ENCODE measurements at regions not wholly inside any gene's neighbourhood (a gene's known extent, or its start where the extent isn't known, plus 50 kb on each side); places are given as distances from the start of the nearest gene placed in this dataset.

GRCh38 chr6:44528716-44529115, 141.2 kb downstream of the CDC5L start:
- no peaks in the 10 kb centered on the region for H3K4me1 ChIP-seq
- 98% methylated on average over 2 of the region's 2 CpGs for WGBS
- no peak overlapping the region for H3K4me3 ChIP-seq
- no peaks in the 10 kb centered on the region for H3K9me3 ChIP-seq
- H3K27me3 ChIP-seq, result peaks cover 13% of the 10 kb centered on the region
- DNase-seq (ENCODE audit: low spot score in 2 of 2), result no peak
- no peaks in the 10 kb centered on the region for H3K36me3 ChIP-seq
- no peak overlapping the region for H3K27ac ChIP-seq
- TF ChIP-seq EP300 (IDR thresholded peaks at IDR 0.05), result no peak
- TF ChIP-seq CTCF (IDR thresholded peaks at IDR 0.05), result no peak
- no peak for TF ChIP-seq POLR2AphosphoS5 (IDR thresholded peaks at IDR 0.05)
- no peak for TF ChIP-seq POLR2A (IDR thresholded peaks at IDR 0.05)

DNA sequence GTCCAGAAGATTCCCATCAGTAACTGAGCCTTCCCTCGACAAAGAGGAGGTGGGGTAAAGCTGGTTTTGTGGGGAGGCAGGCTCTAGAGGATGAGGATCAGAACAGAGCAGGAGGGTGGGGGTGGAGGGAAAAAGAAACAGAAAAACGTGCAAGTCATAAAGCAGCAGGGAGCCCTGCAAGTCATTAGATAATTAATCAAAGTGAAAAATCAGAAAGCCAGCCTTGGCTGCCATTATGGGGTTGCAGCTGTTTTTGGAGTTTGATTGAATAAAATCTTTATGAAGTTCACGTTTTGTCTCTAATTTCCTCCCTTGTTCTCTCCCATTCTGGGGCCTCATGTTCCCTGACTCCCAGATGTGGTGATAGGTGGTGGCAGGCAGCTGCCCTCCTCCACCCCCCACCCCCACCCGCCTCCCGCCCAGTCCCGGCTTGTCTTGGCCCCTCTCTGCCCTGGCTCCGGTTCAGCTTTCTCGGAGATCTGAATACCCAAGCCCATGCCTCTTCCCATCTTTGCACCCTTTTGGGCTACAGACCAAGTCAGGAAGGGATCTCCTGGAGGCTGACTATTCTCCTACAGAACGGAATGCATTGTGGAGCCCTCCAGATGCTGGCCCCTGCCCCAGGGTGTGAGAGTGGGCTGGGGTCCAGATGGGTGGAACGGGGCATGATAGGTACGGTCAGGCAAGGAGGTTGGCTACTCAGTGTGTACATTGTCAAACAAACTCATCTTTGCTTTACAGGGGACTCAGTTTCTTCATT, 141.8 kb downstream of the CDC5L start:
- TF ChIP-seq EP300 (IDR thresholded peaks at IDR 0.05) (no peak), POLR2AphosphoS5 (IDR thresholded peaks at IDR 0.05) (no peak), POLR2A (IDR thresholded peaks at IDR 0.05) (no peak), CTCF (IDR thresholded peaks at IDR 0.05) (no peak)
- H3K9me3 ChIP-seq, result no peaks in the 10 kb centered on the region
- H3K4me1 ChIP-seq, result no peaks in the 10 kb centered on the region
- H3K4me3 ChIP-seq, result no peak overlapping the region
- no peaks in the 10 kb centered on the region for H3K36me3 ChIP-seq
- H3K27me3 ChIP-seq, result peaks cover 13% of the 10 kb centered on the region
- 26% methylated on average over 11 of the region's 11 CpGs for WGBS
- no peak for DNase-seq (ENCODE audit: low spot score in 2 of 2)
- H3K27ac ChIP-seq, result no peak overlapping the region

GRCh38 chr6:44530209-44530909, 142.9 kb downstream of the CDC5L start:
- H3K4me3 ChIP-seq, result no peak overlapping the region
- H3K27me3 ChIP-seq, result peaks cover 13% of the 10 kb centered on the region
- WGBS, result 95% methylated on average over 6 of the region's 8 CpGs
- H3K36me3 ChIP-seq, result no peaks in the 10 kb centered on the region
- no peaks in the 10 kb centered on the region for H3K9me3 ChIP-seq
- no peaks in the 10 kb centered on the region for H3K4me1 ChIP-seq
- no peak for TF ChIP-seq POLR2A (IDR thresholded peaks at IDR 0.05)
- no peak for TF ChIP-seq POLR2AphosphoS5 (IDR thresholded peaks at IDR 0.05)
- TF ChIP-seq CTCF (IDR thresholded peaks at IDR 0.05), result no peak
- no peak for TF ChIP-seq EP300 (IDR thresholded peaks at IDR 0.05)
- no peak for DNase-seq (ENCODE audit: low spot score in 2 of 2)
- no peak overlapping the region for H3K27ac ChIP-seq

- H3K9me3 ChIP-seq, result no peaks in the 10 kb centered on the region
- H3K4me3 ChIP-seq, result no peak overlapping the region
- no peaks in the 10 kb centered on the region for H3K4me1 ChIP-seq
- no peaks in the 10 kb centered on the region for H3K36me3 ChIP-seq
- no peak for DNase-seq (ENCODE audit: low spot score in 2 of 2)
- peaks cover 13% of the 10 kb centered on the region for H3K27me3 ChIP-seq
- no peak for TF ChIP-seq EP300 (IDR thresholded peaks at IDR 0.05)
- TF ChIP-seq POLR2A (IDR thresholded peaks at IDR 0.05), result no peak
- TF ChIP-seq POLR2AphosphoS5 (IDR thresholded peaks at IDR 0.05), result no peak
- no peak for TF ChIP-seq CTCF (IDR thresholded peaks at IDR 0.05)
- no peak overlapping the region for H3K27ac ChIP-seq
- 95% methylated on average over 3 of the region's 3 CpGs for WGBS
These were observed 143.4 kb downstream of the CDC5L start for GRCh38 chr6:44530910-44531234.

GRCh38 chr6:44531442-44532015, 144.0 kb downstream of the CDC5L start:
- no peak for DNase-seq (ENCODE audit: low spot score in 2 of 2)

More at GRCh38 chr6:44531442-44532015, 144.0 kb downstream of the CDC5L start:
- H3K36me3 ChIP-seq, result no peaks in the 10 kb centered on the region
- H3K4me3 ChIP-seq, result no peak overlapping the region
- 69% methylated on average over 5 of the region's 9 CpGs for WGBS
- H3K9me3 ChIP-seq, result no peaks in the 10 kb centered on the region
- no peak for TF ChIP-seq POLR2A (IDR thresholded peaks at IDR 0.05)
- no peak for TF ChIP-seq POLR2AphosphoS5 (IDR thresholded peaks at IDR 0.05)
- no peak for TF ChIP-seq EP300 (IDR thresholded peaks at IDR 0.05)
- TF ChIP-seq CTCF (IDR thresholded peaks at IDR 0.05), result no peak
- no peaks in the 10 kb centered on the region for H3K4me1 ChIP-seq
- peaks cover 13% of the 10 kb centered on the region for H3K27me3 ChIP-seq
- H3K27ac ChIP-seq, result no peak overlapping the region

Data from suprapubic skin (tissue), 4 donors.